BE2C (cell line): ENCODE measurements at regions not wholly inside any gene's neighbourhood (a gene's known extent, or its start where the extent isn't known, plus 50 kb on each side); places are given as distances from the start of the nearest gene placed in this dataset.

ENCODE experiments used
- DNase-seq: peaks from one replicate; pipeline ENCODE4 v3.0.0-alpha.2; 2020
- H3K27me3 ChIP-seq: fragments of 250-450 bp; sonication (Bioruptor Pico); 2 replicates; pipeline ENCODE4 v1.5.1; 2020; ENCODE audit warnings: mild to moderate bottlenecking
- H3K36me3 ChIP-seq: fragments of 250-450 bp; sonication (Bioruptor Pico); 2 replicates; pipeline ENCODE4 v1.5.1; 2020; ENCODE audit warnings: mild to moderate bottlenecking
- H3K4me1 ChIP-seq: fragments of 250-450 bp; sonication (Bioruptor Pico); 2 replicates; pipeline ENCODE4 v1.5.1; 2020
- H3K4me3 ChIP-seq: 2 replicates; pipeline ENCODE4 v1.5.1; 2011; ENCODE audit warnings: low read depth, low read length
- H3K9me3 ChIP-seq: fragments of 250-450 bp; sonication (Bioruptor Pico); 2 replicates; pipeline ENCODE4 v1.5.1; 2020
- TF ChIP-seq, protein P1 (sequence below): IDR thresholded peaks from 2 replicates; pipeline ENCODE4 v1.5.1; 2012; ENCODE audit warnings: mild to moderate bottlenecking, low read depth, low read length

DNA sequence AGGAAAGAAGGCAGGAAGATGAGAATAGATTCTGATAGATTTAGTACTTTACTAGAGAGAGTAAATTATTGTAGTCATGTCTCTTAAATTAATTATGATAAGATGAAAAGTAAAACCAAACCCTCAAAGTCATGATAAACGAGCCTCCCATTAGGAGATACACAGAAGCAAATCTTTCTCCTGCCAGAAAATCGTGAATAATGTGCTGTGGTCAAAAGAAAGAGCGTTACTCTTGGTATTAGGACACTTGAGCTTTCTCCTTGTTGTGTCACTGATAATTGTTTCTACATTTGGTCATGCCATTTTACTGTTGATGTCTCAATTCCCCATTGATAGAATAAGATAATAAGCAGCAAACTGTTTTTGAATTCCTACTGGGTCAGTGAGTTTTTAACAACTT is 562.8 kb upstream of the TLE4 start:
- H3K27me3 ChIP-seq = no peaks in the 10 kb centered on the region
- H3K36me3 ChIP-seq = no peaks in the 10 kb centered on the region
- H3K4me1 ChIP-seq = peaks cover 6% of the 10 kb centered on the region; the same call in 1 of the 2 replicates
- H3K9me3 ChIP-seq = no peaks in the 10 kb centered on the region
- DNase-seq = no peak
- H3K4me3 ChIP-seq = no peak overlapping the region
- TF ChIP-seq, protein P1, sequence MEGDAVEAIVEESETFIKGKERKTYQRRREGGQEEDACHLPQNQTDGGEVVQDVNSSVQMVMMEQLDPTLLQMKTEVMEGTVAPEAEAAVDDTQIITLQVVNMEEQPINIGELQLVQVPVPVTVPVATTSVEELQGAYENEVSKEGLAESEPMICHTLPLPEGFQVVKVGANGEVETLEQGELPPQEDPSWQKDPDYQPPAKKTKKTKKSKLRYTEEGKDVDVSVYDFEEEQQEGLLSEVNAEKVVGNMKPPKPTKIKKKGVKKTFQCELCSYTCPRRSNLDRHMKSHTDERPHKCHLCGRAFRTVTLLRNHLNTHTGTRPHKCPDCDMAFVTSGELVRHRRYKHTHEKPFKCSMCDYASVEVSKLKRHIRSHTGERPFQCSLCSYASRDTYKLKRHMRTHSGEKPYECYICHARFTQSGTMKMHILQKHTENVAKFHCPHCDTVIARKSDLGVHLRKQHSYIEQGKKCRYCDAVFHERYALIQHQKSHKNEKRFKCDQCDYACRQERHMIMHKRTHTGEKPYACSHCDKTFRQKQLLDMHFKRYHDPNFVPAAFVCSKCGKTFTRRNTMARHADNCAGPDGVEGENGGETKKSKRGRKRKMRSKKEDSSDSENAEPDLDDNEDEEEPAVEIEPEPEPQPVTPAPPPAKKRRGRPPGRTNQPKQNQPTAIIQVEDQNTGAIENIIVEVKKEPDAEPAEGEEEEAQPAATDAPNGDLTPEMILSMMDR = no peak

DNA sequence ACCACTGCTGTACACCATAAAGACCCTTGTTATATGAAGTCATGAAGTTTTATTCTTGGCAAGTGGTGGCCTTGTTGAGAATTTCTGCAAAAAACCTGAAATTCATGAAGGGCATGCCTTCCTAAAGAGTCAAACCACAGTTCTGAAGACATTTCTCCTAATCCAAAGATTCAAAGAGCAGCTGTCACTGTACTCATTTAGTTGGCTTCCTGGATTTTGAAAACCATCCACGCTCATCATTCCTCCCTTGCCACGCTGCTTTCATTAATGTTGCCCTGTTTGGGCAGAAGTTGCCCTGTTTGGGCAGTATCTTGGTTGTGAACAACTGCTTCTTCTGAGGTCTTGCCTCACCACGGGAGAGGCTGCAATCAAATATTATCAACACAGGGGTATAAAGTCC is 560.3 kb upstream of the TLE4 start:
- H3K9me3 ChIP-seq = no peaks in the 10 kb centered on the region
- no peaks in the 10 kb centered on the region for H3K36me3 ChIP-seq
- H3K4me1 ChIP-seq = peaks cover 11% of the 10 kb centered on the region; the same call in 1 of the 2 replicates
- TF ChIP-seq, protein P1 = no peak
- no peak overlapping the region for H3K4me3 ChIP-seq
- no peaks in the 10 kb centered on the region for H3K27me3 ChIP-seq
- DNase-seq = no peak

DNA sequence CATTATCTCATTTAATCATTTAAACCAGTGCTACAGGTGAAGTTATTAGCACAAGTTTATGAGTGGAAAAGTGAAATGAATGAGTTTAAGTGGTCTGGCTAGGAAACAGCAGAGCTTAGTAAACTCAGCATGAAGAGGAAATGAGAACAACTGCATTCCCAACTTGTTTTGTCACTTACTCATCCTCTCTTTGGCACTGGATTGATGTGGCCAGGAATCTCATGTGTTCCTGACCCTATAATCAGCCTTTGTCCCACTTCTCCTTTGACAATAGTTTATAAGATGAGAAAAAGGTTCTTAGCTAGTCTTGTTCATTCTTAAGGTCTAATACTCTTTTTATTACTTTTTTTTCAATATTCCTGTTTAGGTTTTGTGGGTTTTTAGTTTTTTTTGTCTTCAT is 559.2 kb upstream of the TLE4 start:
- peaks cover 17% of the 10 kb centered on the region for H3K4me1 ChIP-seq
- no peak overlapping the region for H3K4me3 ChIP-seq
- DNase-seq = no peak
- H3K9me3 ChIP-seq = no peaks in the 10 kb centered on the region
- no peaks in the 10 kb centered on the region for H3K27me3 ChIP-seq
- TF ChIP-seq, protein P1 = no peak
- no peaks in the 10 kb centered on the region for H3K36me3 ChIP-seq

DNA sequence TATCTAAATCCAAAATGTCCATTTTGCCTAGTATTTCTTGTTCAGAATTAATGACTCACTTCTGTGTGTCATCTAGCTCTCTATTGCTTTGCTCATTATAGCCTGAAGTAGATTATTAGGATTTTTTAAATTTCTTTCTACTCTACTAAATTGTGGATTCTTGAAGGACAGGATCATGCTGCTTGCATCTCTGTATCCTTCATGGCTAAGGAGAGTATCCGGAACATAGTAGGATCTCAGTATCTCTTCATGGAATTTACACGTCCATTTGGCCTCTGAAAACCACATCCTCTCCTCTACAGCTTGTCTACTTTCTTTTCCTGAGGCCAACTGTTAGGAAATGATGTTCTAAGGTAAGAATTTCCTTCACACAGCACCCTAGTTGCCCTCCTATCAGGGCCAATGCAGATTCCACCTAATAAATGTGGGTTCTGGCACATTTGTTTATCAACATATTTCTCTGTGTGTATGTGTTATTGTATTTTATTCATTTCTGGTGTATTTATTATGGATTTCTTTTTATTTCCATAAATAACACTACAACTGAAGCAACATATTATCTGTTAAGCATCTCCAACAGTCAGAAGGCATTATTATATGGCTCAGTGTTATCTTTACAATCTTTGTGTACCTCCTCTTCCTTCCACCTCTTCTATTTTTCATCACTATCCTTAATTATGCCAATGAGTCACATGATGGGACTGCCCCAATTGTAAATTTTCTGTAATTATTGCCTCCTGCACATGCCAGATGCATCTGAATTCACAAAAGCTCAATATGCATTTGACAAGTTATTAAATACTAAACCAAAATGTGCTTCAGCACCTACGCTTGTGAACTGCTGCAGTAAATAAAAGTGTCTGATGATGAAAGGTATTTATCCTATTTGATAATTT is 557.8 kb upstream of the TLE4 start:
- no peak for DNase-seq
- Histone ChIP-seq H3K4me3 (no peak overlapping the region), H3K36me3 (no peaks in the 10 kb centered on the region), H3K9me3 (no peaks in the 10 kb centered on the region), H3K27me3 (no peaks in the 10 kb centered on the region), H3K4me1 (peaks cover 16% of the 10 kb centered on the region)
- TF ChIP-seq, protein P1 = no peak

DNA sequence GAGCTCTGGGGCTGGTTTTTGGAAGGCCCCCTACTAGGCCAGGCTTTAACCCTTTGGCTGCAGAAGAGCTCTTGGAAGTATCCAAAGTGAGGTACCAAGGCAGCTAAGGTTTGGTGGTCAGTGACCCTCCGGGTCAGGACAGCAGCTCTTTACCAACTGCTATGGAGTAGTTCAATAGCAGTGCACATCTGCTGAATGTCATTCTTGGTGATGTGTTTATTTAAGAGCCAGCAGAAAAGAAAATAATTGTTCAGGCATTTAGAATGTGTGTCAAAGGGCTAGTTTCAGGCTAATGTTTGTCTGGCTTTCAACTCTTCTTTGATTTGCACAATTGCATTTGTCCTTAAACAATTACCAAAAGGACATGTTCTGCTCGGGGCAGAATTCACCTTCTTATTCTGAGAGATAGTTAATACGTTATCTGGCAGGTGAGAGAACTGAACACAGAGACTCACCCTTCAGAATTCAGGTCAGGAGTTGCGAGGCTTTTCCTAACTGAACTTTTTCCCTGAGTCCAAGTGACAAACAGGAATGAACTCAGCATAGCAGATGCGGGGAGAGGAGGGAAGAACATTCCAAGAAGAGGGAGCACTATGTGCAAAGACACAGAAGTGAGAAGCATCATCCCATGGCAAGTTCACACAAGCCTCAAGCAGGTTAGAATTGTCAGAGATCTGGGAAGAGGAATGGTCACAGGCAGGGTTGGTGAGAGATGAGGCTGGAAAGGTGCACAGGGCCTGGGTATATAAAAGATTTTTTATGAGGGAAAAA is 556.7 kb upstream of the TLE4 start:
- H3K4me3 ChIP-seq = no peak overlapping the region
- no peaks in the 10 kb centered on the region for H3K36me3 ChIP-seq
- H3K4me1 ChIP-seq = peaks cover 27% of the 10 kb centered on the region
- TF ChIP-seq, protein P1 = no peak
- H3K27me3 ChIP-seq = no peaks in the 10 kb centered on the region
- DNase-seq = no peak
- H3K9me3 ChIP-seq = no peaks in the 10 kb centered on the region
